Esophagus squamous epithelium (tissue), 5 donors: ENCODE measurements at regions not wholly inside any gene's neighbourhood (a gene's known extent, or its start where the extent isn't known, plus 50 kb on each side); places are given as distances from the start of the nearest gene placed in this dataset.

Experiments used
- DNase-seq: peaks from one replicate; lab custom pipeline; 2025; lab: John Stamatoyannopoulos, UW
- H3K27ac ChIP-seq, 4 donors: fragments of 200-600 bp; sonication (generic); one replicate each; pipeline ENCODE4 v1.5.1; 2016 to 2019; ENCODE audit warnings: mild to moderate bottlenecking in 1 of 4
- H3K27me3 ChIP-seq, 4 donors: fragments of 200-600 bp; sonication (generic); 1 replicate in 3 of 4; 2 replicates in 1 of 4; pipeline versions ENCODE4 v1.5.1 to v1.6.0; 2017 to 2021; ENCODE audit warnings: antibody characterized with exemption in 1 of 4
- H3K36me3 ChIP-seq, 3 donors: fragments of 200-600 bp; sonication (generic); one replicate each; pipeline ENCODE4 v1.5.1; 2016 to 2019
- H3K4me1 ChIP-seq, 3 donors: fragments of 200-600 bp; sonication (generic); one replicate each; pipeline ENCODE4 v1.5.1; 2017 to 2019
- H3K4me3 ChIP-seq, 4 donors: fragments of 200-600 bp; sonication (generic); 1 replicate in 3 of 4; 2 replicates in 1 of 4; pipeline ENCODE4 v1.5.1; 2016 to 2019; ENCODE audit warnings: mild to moderate bottlenecking in 2 of 4, moderate library complexity in 1 of 4
- H3K9me3 ChIP-seq, 3 donors: fragments of 200-600 bp; sonication (generic); one replicate each; pipeline ENCODE4 v1.5.1; 2016 to 2019
- CTCF ChIP-seq, 6 experiments: fragments of 450-650 bp in 4 of 6; fragments of 200-600 bp in 2 of 6; sonication (generic) in 2 of 6; IDR thresholded peaks; one replicate each; pipeline ENCODE4 v1.5.1; 2016 to 2019; ENCODE audit warnings: antibody characterized with exemption in 6 of 6, mild to moderate bottlenecking in 4 of 6, moderate library complexity in 4 of 6
- POLR2A ChIP-seq, 4 donors: fragments of 450-650 bp; IDR thresholded peaks; one replicate each; pipeline ENCODE4 v1.6.1; 2017; ENCODE audit warnings: antibody characterized with exemption in 4 of 4, mild to moderate bottlenecking in 4 of 4, moderate library complexity in 3 of 4
- WGBS, 2 donors: methylation state at CpG; one replicate each; pipeline ENCODE4 v1.1.5; 2018; 5-methylcytosine and 5-hydroxymethylcytosine counted together
- intact Hi-C: fragments of 100-400 bp; cut with DNase I; formaldehyde crosslinking; loops from one replicate; pipeline ENCODE4 v1.15.0; 2022
- donor health status: DM: yes; HTN: yes; CAD: no.

DNA sequence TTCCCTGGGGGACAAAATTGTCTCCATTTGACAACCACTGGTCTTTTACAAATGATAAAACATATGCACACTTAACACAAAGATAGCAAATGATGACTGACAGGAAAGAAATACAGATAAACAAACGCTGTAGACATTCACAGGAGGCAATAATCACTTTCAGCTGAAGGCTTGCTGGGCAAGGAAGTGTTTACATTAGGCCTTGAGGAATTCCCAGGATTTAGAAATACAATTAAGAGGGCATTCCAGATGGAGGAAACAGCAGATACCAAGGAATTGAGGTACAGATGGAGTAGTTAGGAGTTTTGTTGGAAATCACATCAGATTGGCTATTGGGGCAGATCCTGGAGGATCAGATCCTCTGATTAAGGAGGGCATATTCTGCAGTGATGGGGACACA is 93.9 kb downstream of the DYRK2 start:
- no peaks in the 10 kb centered on the region for H3K36me3 ChIP-seq
- no peaks in the 10 kb centered on the region for H3K4me1 ChIP-seq
- 25 to 48% methylated on average over 1 of the region's 1 CpG for WGBS, 2 donors
- H3K4me3 ChIP-seq = no peak overlapping the region
- intact Hi-C loops = no loop called here
- no peak for TF ChIP-seq POLR2A (IDR thresholded peaks at IDR 0.05)
- TF ChIP-seq CTCF (IDR thresholded peaks at IDR 0.05) = no peak
- H3K9me3 ChIP-seq = no peaks in the 10 kb centered on the region
- H3K27me3 ChIP-seq = no peaks in the 10 kb centered on the region
- H3K27ac ChIP-seq = no peak overlapping the region
- no peak for DNase-seq

DNA sequence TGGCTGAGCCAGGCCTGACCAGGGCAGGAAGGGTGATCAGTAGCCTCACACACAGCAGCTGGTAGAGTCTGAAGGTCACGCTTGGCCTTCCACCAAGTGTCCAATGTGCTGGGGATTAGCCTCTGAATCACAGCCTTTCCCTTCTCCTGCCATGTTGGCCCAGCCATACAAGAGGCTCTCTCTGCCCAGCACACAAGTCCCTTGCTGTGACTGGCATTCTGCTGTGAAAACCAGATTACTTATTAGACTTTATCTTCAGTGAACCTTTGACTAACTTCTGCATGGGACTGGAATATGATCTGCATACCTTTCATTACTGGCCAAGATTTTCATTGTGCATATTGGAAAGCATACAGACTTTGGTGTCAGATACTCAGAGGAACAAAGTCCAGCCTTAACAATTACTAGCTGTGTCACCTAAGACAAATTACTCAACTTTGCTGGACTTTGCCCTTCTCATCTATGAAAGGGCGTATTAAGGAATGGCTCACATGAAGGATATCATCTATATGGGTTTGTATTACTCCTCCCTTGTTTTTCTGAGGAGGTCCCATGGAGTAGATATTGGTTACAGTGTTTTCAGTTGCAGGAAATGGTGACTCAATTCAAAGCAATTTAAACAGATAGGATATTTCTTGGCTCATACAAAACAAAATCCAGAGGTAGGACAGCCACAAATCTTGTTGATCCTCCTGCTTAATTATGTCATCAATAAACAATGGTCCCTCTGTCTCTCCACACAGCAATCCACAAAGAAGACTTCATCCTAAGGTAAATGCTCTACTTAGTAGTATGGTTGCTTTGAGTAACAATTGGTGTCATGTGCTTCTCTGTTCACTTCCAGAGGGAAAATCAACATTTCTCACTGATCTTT is 99.6 kb downstream of the DYRK2 start:
- no peak for DNase-seq
- no peak overlapping the region for H3K27ac ChIP-seq
- H3K4me3 ChIP-seq = no peak overlapping the region
- WGBS, 2 donors = 75 to 78% methylated on average over 2 of the region's 2 CpGs
- no peaks in the 10 kb centered on the region for H3K36me3 ChIP-seq
- no peaks in the 10 kb centered on the region for H3K27me3 ChIP-seq
- TF ChIP-seq CTCF (IDR thresholded peaks at IDR 0.05) (no peak), POLR2A (IDR thresholded peaks at IDR 0.05) (no peak)
- H3K9me3 ChIP-seq = no peaks in the 10 kb centered on the region
- intact Hi-C loops = no loop called here
- no peaks in the 10 kb centered on the region for H3K4me1 ChIP-seq

- Histone ChIP-seq H3K27ac (no peak overlapping the region), H3K9me3 (no peaks in the 10 kb centered on the region), H3K27me3 (no peaks in the 10 kb centered on the region), H3K36me3 (no peaks in the 10 kb centered on the region), H3K4me1 (no peaks in the 10 kb centered on the region), H3K4me3 (no peak overlapping the region)
- TF ChIP-seq POLR2A (IDR thresholded peaks at IDR 0.05) (no peak), CTCF (IDR thresholded peaks at IDR 0.05) (no peak)
- intact Hi-C loops = no loop called here
- DNase-seq = no peak
- WGBS, 2 donors = 89 to 100% methylated on average over 1 of the region's 1 CpG
These were observed 100.1 kb downstream of the DYRK2 start for GRCh38 chr12:67748743-67749040.

DNA sequence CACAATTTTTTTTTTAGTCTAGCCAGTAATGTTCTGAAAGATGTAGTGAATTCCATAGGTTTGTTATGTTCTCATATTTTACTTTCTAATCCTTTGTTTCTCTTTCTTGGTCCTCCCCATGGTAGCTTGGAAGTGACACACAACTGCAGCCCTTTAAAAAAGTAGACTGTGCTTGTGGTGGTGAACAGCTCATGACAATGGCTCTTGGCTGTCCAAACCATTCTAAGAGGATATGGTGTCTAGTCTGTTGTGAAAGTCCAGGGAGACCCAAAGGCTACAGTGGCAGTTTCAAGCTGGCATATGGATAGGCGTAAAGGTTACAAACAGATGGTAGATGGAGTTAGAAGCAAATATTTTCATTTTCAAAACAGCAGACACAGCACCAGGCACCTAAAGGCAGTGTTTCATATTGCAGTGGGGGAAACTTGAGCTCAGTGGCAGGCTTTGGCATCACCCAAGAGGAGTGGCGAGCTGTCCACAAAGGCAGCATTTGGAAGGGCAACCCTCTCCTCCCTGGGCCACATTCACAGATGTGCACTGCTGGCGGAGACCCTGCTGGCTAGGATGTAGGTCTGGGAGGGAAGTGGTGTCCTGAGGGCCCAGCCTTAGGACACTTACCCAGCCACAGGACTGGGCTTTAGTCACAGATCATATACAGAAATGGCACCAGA is 102.1 kb downstream of the DYRK2 start:
- Histone ChIP-seq H3K36me3 (no peaks in the 10 kb centered on the region), H3K27me3 (no peaks in the 10 kb centered on the region), H3K4me1 (no peaks in the 10 kb centered on the region), H3K4me3 (no peak overlapping the region), H3K9me3 (no peaks in the 10 kb centered on the region), H3K27ac (no peak overlapping the region)
- DNase-seq = no peak
- WGBS, 2 donors = 85 to 91% methylated on average over 2 to 3 of the region's 3 CpGs
- intact Hi-C loops = no loop called here
- TF ChIP-seq CTCF (IDR thresholded peaks at IDR 0.05) = no peak

- Histone ChIP-seq H3K36me3 (no peaks in the 10 kb centered on the region), H3K4me1 (no peaks in the 10 kb centered on the region), H3K27ac (no peak overlapping the region), H3K4me3 (no peak overlapping the region), H3K9me3 (no peaks in the 10 kb centered on the region), H3K27me3 (no peaks in the 10 kb centered on the region)
- WGBS, 2 donors = 53 to 58% methylated on average over 4 to 6 of the region's 6 CpGs
- intact Hi-C loops = no loop called here
- no peak for TF ChIP-seq POLR2A (IDR thresholded peaks at IDR 0.05)
- TF ChIP-seq CTCF (IDR thresholded peaks at IDR 0.05) = no peak
- DNase-seq = no peak
These were observed 102.9 kb downstream of the DYRK2 start for GRCh38 chr12:67751381-67751928.
